Ascending aorta (tissue), 2 donors: ENCODE measurements at regions not wholly inside any gene's neighbourhood (a gene's known extent, or its start where the extent isn't known, plus 50 kb on each side); places are given as distances from the start of the nearest gene placed in this dataset.
"Not testable (repeated sequence)": the region's sequence is repeated elsewhere in the genome, so short reads cannot be mapped to it uniquely, and the experiment has no call there.

Source experiments
- DNase-seq, 2 donors: peaks; one replicate each; pipeline ENCODE4 v3.0.0-alpha.2; 2019; ENCODE audit warnings: low spot score in 2 of 2
- H3K27ac ChIP-seq, 2 donors: fragments of 200-600 bp; sonication (generic); one replicate each; pipeline ENCODE4 v1.5.1; 2016 to 2017; ENCODE audit warnings: mild to moderate bottlenecking in 1 of 2
- H3K27me3 ChIP-seq: fragments of 200-600 bp; sonication (generic); one replicate; pipeline ENCODE4 v1.5.1; 2017
- H3K36me3 ChIP-seq, 2 donors: fragments of 200-600 bp; sonication (generic); one replicate each; pipeline ENCODE4 v1.5.1; 2016
- H3K4me1 ChIP-seq, 2 donors: fragments of 200-600 bp; sonication (generic); one replicate each; pipeline ENCODE4 v1.5.1; 2016 to 2017; ENCODE audit warnings: mild to moderate bottlenecking in 1 of 2
- H3K4me3 ChIP-seq, 2 donors: fragments of 200-600 bp; sonication (generic); one replicate each; pipeline ENCODE4 v1.5.1; 2016 to 2017; ENCODE audit warnings: mild to moderate bottlenecking in 1 of 2
- H3K9me3 ChIP-seq, 2 donors: fragments of 200-600 bp; sonication (generic); one replicate each; pipeline ENCODE4 v1.5.1; 2016
- intact Hi-C: fragments of 100-400 bp; cut with DNase I; formaldehyde crosslinking; loops from one replicate; pipeline ENCODE4 v1.15.1; 2023
- TF ChIP-seq, protein P1 (sequence below), 3 experiments: fragments of 200-600 bp in 2 of 3; fragments of 450-650 bp in 1 of 3; sonication (generic) in 2 of 3; IDR thresholded peaks; one replicate each; pipeline ENCODE4 v1.5.1; 2016 to 2019; ENCODE audit warnings: antibody characterized with exemption in 3 of 3, mild to moderate bottlenecking in 1 of 3, moderate library complexity in 1 of 3

DNA sequence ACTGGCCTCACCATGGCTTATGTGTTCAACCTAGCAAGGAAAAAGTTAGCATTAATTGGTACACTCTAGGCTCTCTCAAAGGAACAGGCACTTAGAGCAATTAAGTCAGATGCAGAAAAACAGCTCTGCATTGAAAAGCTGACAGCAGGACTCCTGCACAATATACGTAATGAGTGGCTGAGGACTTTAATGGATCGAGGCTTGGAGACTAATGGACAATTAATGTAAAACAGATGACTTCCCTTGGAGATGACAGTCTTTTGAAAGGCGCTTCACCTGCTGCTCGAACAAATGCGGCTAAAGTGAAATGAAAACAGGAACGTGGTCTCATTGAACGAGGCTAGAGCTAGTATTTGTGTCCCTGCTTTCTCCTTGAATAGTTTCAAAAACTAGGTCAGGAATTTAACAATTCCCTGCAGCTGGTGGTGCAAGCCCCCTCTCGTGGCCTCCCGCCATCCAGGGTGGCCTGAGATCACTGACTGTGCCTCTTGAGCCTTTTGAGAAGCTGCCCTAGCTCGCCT, 137.1 kb downstream of the ELOVL4 start:
- Histone ChIP-seq H3K4me1 (no peaks in the 10 kb centered on the region), H3K27me3 (no peaks in the 10 kb centered on the region), H3K36me3 (no peaks in the 10 kb centered on the region), H3K9me3 (no peaks in the 10 kb centered on the region), H3K4me3 (no peak overlapping the region), H3K27ac (no peak overlapping the region)
- TF ChIP-seq, protein P1, sequence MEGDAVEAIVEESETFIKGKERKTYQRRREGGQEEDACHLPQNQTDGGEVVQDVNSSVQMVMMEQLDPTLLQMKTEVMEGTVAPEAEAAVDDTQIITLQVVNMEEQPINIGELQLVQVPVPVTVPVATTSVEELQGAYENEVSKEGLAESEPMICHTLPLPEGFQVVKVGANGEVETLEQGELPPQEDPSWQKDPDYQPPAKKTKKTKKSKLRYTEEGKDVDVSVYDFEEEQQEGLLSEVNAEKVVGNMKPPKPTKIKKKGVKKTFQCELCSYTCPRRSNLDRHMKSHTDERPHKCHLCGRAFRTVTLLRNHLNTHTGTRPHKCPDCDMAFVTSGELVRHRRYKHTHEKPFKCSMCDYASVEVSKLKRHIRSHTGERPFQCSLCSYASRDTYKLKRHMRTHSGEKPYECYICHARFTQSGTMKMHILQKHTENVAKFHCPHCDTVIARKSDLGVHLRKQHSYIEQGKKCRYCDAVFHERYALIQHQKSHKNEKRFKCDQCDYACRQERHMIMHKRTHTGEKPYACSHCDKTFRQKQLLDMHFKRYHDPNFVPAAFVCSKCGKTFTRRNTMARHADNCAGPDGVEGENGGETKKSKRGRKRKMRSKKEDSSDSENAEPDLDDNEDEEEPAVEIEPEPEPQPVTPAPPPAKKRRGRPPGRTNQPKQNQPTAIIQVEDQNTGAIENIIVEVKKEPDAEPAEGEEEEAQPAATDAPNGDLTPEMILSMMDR (IDR thresholded peaks at IDR 0.05): no peak
- no peak for DNase-seq
- intact Hi-C loops: loop anchor here (10.0 kb wide), 1 partner anchor 235 kb away; no protein-coding TSS in a partner anchor

DNA sequence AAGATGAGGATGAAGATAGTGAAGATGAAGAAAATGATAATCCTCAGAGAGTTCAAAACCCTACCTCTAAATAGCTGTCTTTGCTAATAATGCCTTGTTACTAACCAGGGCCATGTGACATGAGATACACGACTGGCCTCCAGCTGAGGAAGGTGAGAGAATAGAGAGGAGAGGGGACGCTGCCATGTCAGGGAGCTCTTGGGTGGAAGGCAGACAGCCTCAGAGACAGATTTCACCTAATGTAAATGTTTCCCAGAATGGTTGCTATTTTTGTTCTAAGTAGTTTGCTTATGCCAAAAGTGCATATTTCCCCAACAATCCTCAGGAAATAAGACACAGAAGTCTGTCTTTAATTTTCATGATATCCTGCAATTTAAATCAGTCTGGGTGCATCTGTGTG, 138.4 kb downstream of the ELOVL4 start:
- TF ChIP-seq, protein P1 (IDR thresholded peaks at IDR 0.05): no peak
- H3K9me3 ChIP-seq: no peaks in the 10 kb centered on the region
- H3K27ac ChIP-seq: no peak overlapping the region
- no peak for DNase-seq
- no peaks in the 10 kb centered on the region for H3K27me3 ChIP-seq
- intact Hi-C loops: no loop called here
- no peaks in the 10 kb centered on the region for H3K36me3 ChIP-seq
- no peak overlapping the region for H3K4me3 ChIP-seq
- H3K4me1 ChIP-seq: no peaks in the 10 kb centered on the region

DNA sequence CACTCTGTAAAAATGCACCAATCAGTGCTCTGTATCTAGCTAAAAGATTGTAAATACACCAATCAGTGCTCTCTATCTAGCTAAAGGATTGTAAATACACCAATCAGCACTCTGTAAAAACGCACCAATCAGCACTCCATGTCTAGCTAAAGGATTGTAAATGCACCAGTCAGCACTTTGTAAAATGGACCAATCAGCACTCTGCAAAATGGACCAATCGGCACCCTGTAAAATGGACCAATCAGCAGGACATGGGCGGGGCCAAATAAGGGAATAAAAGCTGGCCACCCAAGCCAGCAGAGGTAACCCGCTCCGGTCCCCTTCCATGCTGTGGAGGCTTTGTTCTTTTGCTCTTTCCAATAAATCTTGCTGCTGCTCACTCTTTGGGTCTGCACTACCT, 140.7 kb downstream of the ELOVL4 start:
- H3K27me3 ChIP-seq, H3K36me3 ChIP-seq, H3K27ac ChIP-seq, intact Hi-C loops, H3K4me1 ChIP-seq, DNase-seq, H3K9me3 ChIP-seq, H3K4me3 ChIP-seq: not testable (repeated sequence)

DNA sequence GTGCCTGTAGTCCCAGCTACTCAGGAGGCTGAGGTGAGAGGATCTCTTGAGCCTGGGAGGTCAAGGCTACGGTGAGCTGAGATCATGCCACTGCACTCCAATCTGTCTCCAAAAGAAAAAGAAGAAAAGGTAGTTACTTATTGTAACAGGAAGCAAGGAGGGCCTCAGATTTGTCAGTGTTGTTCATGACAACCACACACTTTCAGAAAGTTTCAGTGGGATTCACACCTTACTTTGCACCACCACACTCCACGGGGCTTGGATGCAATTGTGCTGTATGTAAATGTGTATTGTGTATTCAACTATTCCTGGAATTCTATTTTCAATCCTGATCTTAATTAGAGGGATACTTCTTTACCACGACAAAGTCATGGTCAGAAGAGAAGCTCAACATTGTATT, 142.6 kb downstream of the ELOVL4 start:
- Histone ChIP-seq H3K4me3 (no peak overlapping the region), H3K36me3 (no peaks in the 10 kb centered on the region), H3K27me3 (no peaks in the 10 kb centered on the region), H3K9me3 (no peaks in the 10 kb centered on the region), H3K4me1 (no peaks in the 10 kb centered on the region), H3K27ac (no peak overlapping the region)
- DNase-seq: no peak
- TF ChIP-seq, protein P1 (IDR thresholded peaks at IDR 0.05): no peak
- intact Hi-C loops: no loop called here

DNA sequence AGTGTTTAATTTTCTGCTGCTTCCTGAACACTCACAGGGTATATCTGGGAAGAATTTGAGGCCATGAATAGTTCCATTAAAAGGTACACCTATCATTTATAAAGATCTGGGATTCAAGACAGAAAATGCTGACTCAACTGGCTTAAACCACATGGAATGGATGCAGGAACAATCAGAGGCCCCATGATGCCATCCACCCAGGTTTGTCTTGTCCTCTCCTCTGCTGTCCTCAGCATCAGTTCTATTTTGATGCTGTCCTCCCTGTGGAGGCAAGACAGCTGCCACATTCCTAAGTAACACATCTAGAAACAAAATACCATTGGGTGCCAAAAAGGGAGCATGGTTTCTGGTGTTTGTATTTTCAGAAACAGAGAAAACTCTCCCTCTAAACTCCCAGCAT, 143.4 kb downstream of the ELOVL4 start:
- Histone ChIP-seq H3K9me3 (no peaks in the 10 kb centered on the region), H3K36me3 (no peaks in the 10 kb centered on the region), H3K27ac (no peak overlapping the region), H3K4me3 (no peak overlapping the region), H3K4me1 (no peaks in the 10 kb centered on the region), H3K27me3 (no peaks in the 10 kb centered on the region)
- DNase-seq: no peak
- intact Hi-C loops: no loop called here
- TF ChIP-seq, protein P1 (IDR thresholded peaks at IDR 0.05): no peak

DNA sequence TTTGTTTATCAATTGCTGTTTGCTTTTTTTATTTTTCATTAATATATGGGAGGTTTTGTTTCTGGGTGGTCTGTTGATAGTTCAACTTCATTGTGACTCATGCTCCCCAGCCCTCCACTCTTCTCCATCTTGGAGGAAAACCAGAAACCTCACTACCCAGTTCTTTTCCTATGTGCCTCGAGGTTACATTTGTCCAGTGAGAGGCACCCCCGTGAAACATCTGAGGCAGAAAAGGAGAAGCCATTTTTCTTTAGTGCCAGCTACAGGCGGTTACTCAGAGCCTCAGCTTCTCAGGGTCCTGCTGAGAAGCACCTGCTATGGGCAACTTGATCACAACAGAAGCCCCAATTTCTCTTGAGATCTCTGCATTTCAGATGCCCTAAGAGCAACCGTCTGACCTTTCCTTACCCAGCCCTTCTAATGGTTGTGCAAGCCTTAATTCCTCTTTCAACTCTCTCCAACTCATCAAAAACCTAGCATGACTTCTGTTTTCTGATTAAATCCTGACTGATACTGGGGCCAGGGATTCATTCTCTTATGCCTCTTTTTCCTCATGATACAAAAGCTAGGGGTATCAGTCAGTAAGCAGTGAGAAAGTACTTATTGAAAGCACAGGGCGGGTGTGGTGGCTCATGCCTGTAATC, 144.6 kb downstream of the ELOVL4 start:
- TF ChIP-seq, protein P1 (IDR thresholded peaks at IDR 0.05): no peak
- H3K4me3 ChIP-seq: no peak overlapping the region
- intact Hi-C loops: no loop called here
- H3K27ac ChIP-seq: no peak overlapping the region
- no peaks in the 10 kb centered on the region for H3K27me3 ChIP-seq
- H3K4me1 ChIP-seq: no peaks in the 10 kb centered on the region
- DNase-seq: no peak
- H3K9me3 ChIP-seq: no peaks in the 10 kb centered on the region
- no peaks in the 10 kb centered on the region for H3K36me3 ChIP-seq
